ENCODE measurements at regions not wholly inside any gene's neighbourhood (a gene's known extent, or its start where the extent isn't known, plus 50 kb on each side); places are given as distances from the start of the nearest gene placed in this dataset.

GRCh38 chr13:108070491-108070890 is 144.8 kb downstream of the LIG4 start:
- TF ChIP-seq, protein P1, sequence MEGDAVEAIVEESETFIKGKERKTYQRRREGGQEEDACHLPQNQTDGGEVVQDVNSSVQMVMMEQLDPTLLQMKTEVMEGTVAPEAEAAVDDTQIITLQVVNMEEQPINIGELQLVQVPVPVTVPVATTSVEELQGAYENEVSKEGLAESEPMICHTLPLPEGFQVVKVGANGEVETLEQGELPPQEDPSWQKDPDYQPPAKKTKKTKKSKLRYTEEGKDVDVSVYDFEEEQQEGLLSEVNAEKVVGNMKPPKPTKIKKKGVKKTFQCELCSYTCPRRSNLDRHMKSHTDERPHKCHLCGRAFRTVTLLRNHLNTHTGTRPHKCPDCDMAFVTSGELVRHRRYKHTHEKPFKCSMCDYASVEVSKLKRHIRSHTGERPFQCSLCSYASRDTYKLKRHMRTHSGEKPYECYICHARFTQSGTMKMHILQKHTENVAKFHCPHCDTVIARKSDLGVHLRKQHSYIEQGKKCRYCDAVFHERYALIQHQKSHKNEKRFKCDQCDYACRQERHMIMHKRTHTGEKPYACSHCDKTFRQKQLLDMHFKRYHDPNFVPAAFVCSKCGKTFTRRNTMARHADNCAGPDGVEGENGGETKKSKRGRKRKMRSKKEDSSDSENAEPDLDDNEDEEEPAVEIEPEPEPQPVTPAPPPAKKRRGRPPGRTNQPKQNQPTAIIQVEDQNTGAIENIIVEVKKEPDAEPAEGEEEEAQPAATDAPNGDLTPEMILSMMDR (conservative IDR thresholded peaks at IDR 0.05): no peak
- no peak for TF ChIP-seq ZFX (IDR thresholded peaks at IDR 0.05)

Measured in C4-2B (cell line).